Spleen (tissue), 11 donors: ENCODE measurements at regions not wholly inside any gene's neighbourhood (a gene's known extent, or its start where the extent isn't known, plus 50 kb on each side); places are given as distances from the start of the nearest gene placed in this dataset.

Source experiments
- DNase-seq: peaks from one replicate; pipeline ENCODE4 v3.0.0-alpha.2; 2020
- H3K27ac ChIP-seq, 8 donors: fragments of 200-600 bp; sonication (generic) in 7 of 8; 1 replicate in 4 of 8; 2 replicates in 4 of 8; pipeline versions ENCODE4 v1.5.0 to v1.8.0; 2016 to 2021; ENCODE audit warnings: inconsistent platforms in 4 of 8, mild to moderate bottlenecking in 4 of 8, moderate library complexity in 1 of 8
- H3K27me3 ChIP-seq, 7 donors: fragments of 200-600 bp; sonication (generic) in 6 of 7; replicated peaks in 1 of 7; 1 replicate in 4 of 7; 2 replicates in 3 of 7; pipeline versions ENCODE4 v1.5.0 to v1.8.0; 2016 to 2021; ENCODE audit warnings: inconsistent platforms in 3 of 7, mild to moderate bottlenecking in 1 of 7
- H3K36me3 ChIP-seq, 6 donors: fragments of 200-600 bp; sonication (generic) in 5 of 6; 1 replicate in 4 of 6; 2 replicates in 2 of 6; pipeline versions ENCODE4 v1.5.0 to v1.8.0; 2016 to 2021; ENCODE audit warnings: inconsistent platforms in 2 of 6
- H3K4me1 ChIP-seq, 6 donors: fragments of 200-600 bp; sonication (generic) in 5 of 6; 1 replicate in 3 of 6; 2 replicates in 3 of 6; pipeline versions ENCODE4 v1.5.0 to v1.8.0; 2016 to 2021; ENCODE audit warnings: inconsistent platforms in 3 of 6
- H3K4me3 ChIP-seq, 8 donors: fragments of 200-600 bp; sonication (generic) in 7 of 8; 1 replicate in 4 of 8; 2 replicates in 4 of 8; pipeline versions ENCODE4 v1.5.0 to v1.8.0; 2016 to 2021; ENCODE audit warnings: inconsistent platforms in 4 of 8, mild to moderate bottlenecking in 4 of 8, moderate library complexity in 2 of 8
- H3K9me3 ChIP-seq, 8 donors: fragments of 200-600 bp; sonication (generic) in 7 of 8; 1 replicate in 4 of 8; 2 replicates in 4 of 8; pipeline versions ENCODE4 v1.5.0 to v1.8.0; 2016 to 2021; ENCODE audit warnings: inconsistent platforms in 4 of 8
- CTCF ChIP-seq, 11 experiments: fragments of 200-600 bp in 7 of 11; fragments of 450-650 bp in 4 of 11; sonication (generic) in 4 of 11; IDR thresholded peaks in 8 of 11; conservative IDR thresholded peaks in 3 of 11; 1 replicate in 7 of 11; 2 replicates in 4 of 11; pipeline versions ENCODE4 v1.4.0 to v1.8.0; 2016 to 2021; ENCODE audit warnings: antibody characterized with exemption in 11 of 11, inconsistent platforms in 4 of 11, mild to moderate bottlenecking in 1 of 11
- POLR2A ChIP-seq, 3 donors: fragments of 450-650 bp; IDR thresholded peaks; one replicate each; pipeline ENCODE4 v1.5.1; 2017; ENCODE audit warnings: antibody characterized with exemption in 3 of 3, mild to moderate bottlenecking in 1 of 3
- POLR2AphosphoS5 ChIP-seq, 3 donors: sonication (generic); formaldehyde crosslinking; IDR thresholded peaks; one replicate each; pipeline ENCODE4 v1.5.1; 2017; ENCODE audit warnings: antibody characterized with exemption in 3 of 3
- WGBS, 5 donors: extraction: QIAGEN DNeasy Blood & Tissue Kit in 3 of 5; methylation state at CpG; one replicate each; pipeline versions ENCODE4 v1.1.5 to v1.1.7; 2013 to 2018; 5-methylcytosine and 5-hydroxymethylcytosine counted together
- intact Hi-C: fragments of 100-400 bp; cut with DNase I; formaldehyde crosslinking; loops from one replicate; pipeline ENCODE4 v1.15.0; 2023; ENCODE audit warnings: low total_unique reads
- donor health status: healthy with polysubstance abuse.
- donor health status: DM: no; HTN: no; CAD: no; lungs with moderate emphysema.
- donor health status: DM: no; HTN: no; CAD: no.
- donor health status: Bipolar disorder and iron deficiency.
- donor health status: healthy.
- donor health status: DM: no; HTN: no; CAD: no.
- donor health status: DM: yes; HTN: yes; CAD: no.

GRCh38 chr10:55867848-55868247 is 493.2 kb downstream of the ZWINT start:
- H3K27ac ChIP-seq: no peak overlapping the region
- intact Hi-C loops: no loop called here
- no peak for DNase-seq
- H3K36me3 ChIP-seq: no peaks in the 10 kb centered on the region
- TF ChIP-seq POLR2AphosphoS5 (IDR thresholded peaks at IDR 0.05): no peak
- no peak for TF ChIP-seq CTCF (IDR thresholded peaks at IDR 0.05 in 8 of 11, conservative IDR thresholded peaks at IDR 0.05 in 3 of 11)
- no peak for TF ChIP-seq POLR2A (IDR thresholded peaks at IDR 0.05)
- H3K27me3 ChIP-seq: no peaks in the 10 kb centered on the region
- H3K9me3 ChIP-seq: peaks cover 0 to 2% (median 0%) of the 10 kb centered on the region in 8 donors
- WGBS, 5 donors: 34 to 77% (median 56%) methylated on average over 1 of the region's 1 CpG
- H3K4me1 ChIP-seq: no peaks in the 10 kb centered on the region
- no peak overlapping the region for H3K4me3 ChIP-seq

- no peaks in the 10 kb centered on the region for H3K27me3 ChIP-seq
- WGBS, 5 donors: 59 to 76% (median 70%) methylated on average over 1 of the region's 1 CpG
- peaks cover 0 to 17% (median 6%) of the 10 kb centered on the region in 8 donors for H3K9me3 ChIP-seq
- no peaks in the 10 kb centered on the region for H3K36me3 ChIP-seq
- H3K27ac ChIP-seq: no peak overlapping the region
- TF ChIP-seq POLR2A (IDR thresholded peaks at IDR 0.05) (no peak), CTCF (IDR thresholded peaks at IDR 0.05 in 8 of 11, conservative IDR thresholded peaks at IDR 0.05 in 3 of 11) (no peak), POLR2AphosphoS5 (IDR thresholded peaks at IDR 0.05) (no peak)
- no peaks in the 10 kb centered on the region for H3K4me1 ChIP-seq
- no peak for DNase-seq
- intact Hi-C loops: no loop called here
- H3K4me3 ChIP-seq: no peak overlapping the region
These were observed 502.3 kb downstream of the ZWINT start for GRCh38 chr10:55858730-55859129.

GRCh38 chr10:55852900-55853299 is 508.2 kb downstream of the ZWINT start:
- no peak for DNase-seq
- Histone ChIP-seq H3K36me3 (no peaks in the 10 kb centered on the region), H3K27ac (no peak overlapping the region), H3K9me3 (no peaks in the 10 kb centered on the region), H3K4me3 (no peak overlapping the region), H3K27me3 (no peaks in the 10 kb centered on the region), H3K4me1 (no peaks in the 10 kb centered on the region)
- WGBS, 5 donors: 72 to 83% (median 73%) methylated on average over 3 of the region's 3 CpGs
- intact Hi-C loops: no loop called here
- TF ChIP-seq POLR2AphosphoS5 (IDR thresholded peaks at IDR 0.05) (no peak), POLR2A (IDR thresholded peaks at IDR 0.05) (no peak), CTCF (IDR thresholded peaks at IDR 0.05 in 8 of 11, conservative IDR thresholded peaks at IDR 0.05 in 3 of 11) (no peak)

GRCh38 chr10:55837273-55837672 is 523.8 kb downstream of the ZWINT start:
- Histone ChIP-seq H3K27me3 (no peaks in the 10 kb centered on the region), H3K4me3 (no peak overlapping the region), H3K4me1 (no peaks in the 10 kb centered on the region), H3K27ac (no peak overlapping the region), H3K36me3 (no peaks in the 10 kb centered on the region), H3K9me3 (no peaks in the 10 kb centered on the region)
- TF ChIP-seq POLR2A (IDR thresholded peaks at IDR 0.05) (no peak), POLR2AphosphoS5 (IDR thresholded peaks at IDR 0.05) (no peak), CTCF (IDR thresholded peaks at IDR 0.05 in 8 of 11, conservative IDR thresholded peaks at IDR 0.05 in 3 of 11) (no peak)
- WGBS, 5 donors: 85 to 93% (median 90%) methylated on average over 2 of the region's 2 CpGs
- intact Hi-C loops: no loop called here
- DNase-seq: no peak
